ENCODE measurements at regions not wholly inside any gene's neighbourhood (a gene's known extent, or its start where the extent isn't known, plus 50 kb on each side); places are given as distances from the start of the nearest gene placed in this dataset.

DNA sequence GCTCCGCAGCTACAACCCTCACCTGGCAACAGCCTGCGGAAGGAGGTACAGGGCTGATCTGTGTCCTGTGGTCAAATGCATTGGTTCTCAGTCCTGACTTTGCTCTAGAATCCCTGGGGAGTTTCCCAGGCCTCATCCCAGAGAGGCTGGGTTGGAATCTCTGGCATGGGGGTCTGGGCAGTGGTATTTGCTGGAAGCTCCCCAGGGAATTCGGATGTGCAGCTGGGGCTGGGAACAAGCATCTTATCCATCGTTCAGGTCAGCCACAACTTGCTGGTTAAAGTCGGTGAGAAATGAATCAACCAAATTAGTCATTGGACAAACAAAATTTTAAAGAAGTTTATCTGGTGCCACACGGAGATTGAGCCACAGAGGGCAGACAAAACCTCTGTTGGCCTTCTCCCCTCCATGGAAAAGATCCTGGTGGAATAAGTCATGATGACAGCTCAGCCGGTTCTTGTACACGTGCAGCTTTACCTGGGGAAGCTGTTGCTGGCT lies 231.2 kb downstream of the FOXL1 start:
- no peak for DNase-seq

DNA sequence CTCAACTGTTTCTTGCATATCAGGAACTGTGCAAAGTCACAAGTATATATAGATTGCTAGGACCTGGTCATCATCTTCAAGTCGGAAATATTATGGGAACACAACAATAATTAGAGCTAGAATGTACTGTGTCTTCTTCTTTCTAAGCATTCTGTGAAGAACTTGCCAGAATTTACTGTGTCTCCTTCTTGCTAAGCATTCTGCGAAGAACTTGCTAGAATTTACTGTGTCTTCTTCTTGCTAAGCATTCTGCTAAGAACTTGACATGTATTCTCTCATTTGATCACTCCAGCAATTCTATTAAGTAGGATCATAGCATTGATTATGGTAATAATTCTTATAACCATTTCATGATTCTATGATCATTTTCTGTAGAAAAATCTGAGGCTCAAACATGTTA lies 231.7 kb downstream of the FOXL1 start:
- no peak for DNase-seq

- DNase-seq, result no peak
Observed at GRCh38 chr16:86812363-86812970, 234.1 kb downstream of the FOXL1 start.

DNA sequence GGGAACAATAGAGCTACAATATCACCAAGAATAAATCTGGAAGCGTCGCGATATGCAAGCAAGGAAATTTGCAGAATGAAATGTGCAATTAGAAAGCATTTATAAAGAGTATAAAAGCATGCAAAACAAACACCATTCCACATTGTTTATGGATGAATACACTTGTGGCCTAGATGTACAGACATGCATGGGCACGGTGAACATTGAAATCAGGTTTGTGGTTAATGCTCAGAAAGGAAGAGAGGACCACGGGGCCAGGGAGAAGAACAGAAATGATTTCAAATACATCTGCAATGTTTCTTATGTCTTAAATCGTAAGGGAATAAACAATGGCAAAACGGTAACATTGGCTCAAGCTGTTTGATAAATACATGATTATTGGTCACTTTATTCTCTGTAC lies 235.9 kb downstream of the FOXL1 start:
- no peak for DNase-seq

- no peak for DNase-seq
Observed at GRCh38 chr16:86816930-86817625, 238.7 kb downstream of the FOXL1 start.

- DNase-seq, result no peak
Observed at GRCh38 chr16:86818671-86819532, 240.6 kb downstream of the FOXL1 start.

GRCh38 chr16:86819533-86819892 lies 241.2 kb downstream of the FOXL1 start:
- no peak for DNase-seq

- no peak for DNase-seq
Observed at GRCh38 chr16:86821895-86822294, 243.5 kb downstream of the FOXL1 start.

GRCh38 chr16:86823125-86823524 lies 244.8 kb downstream of the FOXL1 start:
- no peak for DNase-seq

DNA sequence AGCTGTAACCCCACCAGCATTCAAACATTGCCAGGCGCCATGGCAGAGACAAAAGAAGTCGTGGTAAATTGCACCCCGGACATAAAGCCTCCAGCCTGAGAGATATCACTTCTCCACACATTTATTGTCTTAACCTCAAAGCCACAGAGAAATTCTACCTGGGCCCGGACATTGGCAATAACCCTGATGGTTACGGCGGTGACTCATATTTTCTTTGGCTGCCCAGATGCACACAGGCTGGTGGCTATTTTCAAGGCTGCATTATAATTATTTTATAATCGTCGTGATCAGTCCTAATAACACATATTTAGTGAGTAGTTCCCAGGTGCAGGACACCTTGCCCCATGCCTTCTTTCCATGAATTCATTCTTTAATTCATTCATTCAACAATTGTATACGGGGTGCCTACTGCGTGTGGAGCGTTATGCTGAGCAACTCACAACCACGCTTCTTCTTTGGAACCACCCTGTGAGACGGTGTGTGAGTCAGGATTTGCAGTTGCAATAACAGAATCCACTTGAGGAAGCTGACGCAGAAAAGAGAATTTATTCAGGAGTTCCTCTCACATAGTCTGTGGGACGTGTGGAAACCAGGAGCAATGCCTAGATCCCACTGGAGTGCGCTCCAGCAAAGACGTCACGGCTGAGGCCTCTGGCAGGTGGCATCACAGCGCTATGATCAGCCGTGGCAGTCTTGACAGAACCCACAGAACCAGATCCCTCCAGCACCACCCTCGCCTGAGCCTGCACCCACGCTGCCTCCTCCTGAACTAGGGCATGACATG lies 245.7 kb downstream of the FOXL1 start:
- DNase-seq, result no peak

GRCh38 chr16:86824751-86825296 lies 246.5 kb downstream of the FOXL1 start:
- no peak for DNase-seq

GRCh38 chr16:86825631-86826030 lies 247.3 kb downstream of the FOXL1 start:
- DNase-seq, result no peak

DNA sequence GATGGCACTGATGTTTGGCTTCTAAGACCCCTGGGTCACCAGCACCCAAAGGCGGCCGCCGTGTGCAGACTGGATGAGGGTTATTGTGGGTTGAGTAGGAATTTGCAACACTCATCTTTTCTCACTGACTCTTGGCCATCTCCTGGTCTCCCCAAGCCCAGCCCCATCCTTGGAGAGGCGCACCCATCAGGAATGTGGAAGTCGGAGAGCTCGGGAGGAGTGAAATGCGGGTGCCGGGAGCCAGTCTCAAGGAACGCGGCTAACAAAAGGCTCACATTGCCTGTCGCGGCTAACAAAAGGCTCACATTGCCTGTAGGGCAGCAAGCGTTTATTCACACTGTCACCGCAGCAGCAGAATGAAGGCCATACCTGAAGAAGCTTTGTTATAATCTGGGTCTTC lies 248.6 kb downstream of the FOXL1 start:
- no peak for DNase-seq

DNA sequence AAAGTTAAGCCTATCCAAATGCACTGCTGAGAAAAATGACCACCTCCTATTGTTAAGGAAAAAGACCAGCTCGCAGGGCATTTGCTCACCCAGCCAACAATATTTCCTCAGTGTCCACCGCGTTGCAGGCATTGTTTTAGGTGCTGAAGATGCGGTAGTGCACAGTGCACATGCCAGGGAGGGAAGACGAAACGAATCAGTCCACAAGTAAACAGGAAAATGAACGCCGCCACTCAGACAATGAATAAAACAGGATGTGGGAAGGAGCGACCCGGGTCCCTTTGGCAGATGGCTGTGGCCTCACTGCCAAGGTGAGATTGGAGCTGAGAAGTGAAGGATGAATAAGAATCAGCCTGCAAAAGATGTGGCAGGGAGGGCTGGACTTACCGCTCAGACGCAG lies 249.2 kb downstream of the FOXL1 start:
- no peak for DNase-seq

- DNase-seq, result no peak
Observed at GRCh38 chr16:86828202-86828601, 249.9 kb downstream of the FOXL1 start.

DNA sequence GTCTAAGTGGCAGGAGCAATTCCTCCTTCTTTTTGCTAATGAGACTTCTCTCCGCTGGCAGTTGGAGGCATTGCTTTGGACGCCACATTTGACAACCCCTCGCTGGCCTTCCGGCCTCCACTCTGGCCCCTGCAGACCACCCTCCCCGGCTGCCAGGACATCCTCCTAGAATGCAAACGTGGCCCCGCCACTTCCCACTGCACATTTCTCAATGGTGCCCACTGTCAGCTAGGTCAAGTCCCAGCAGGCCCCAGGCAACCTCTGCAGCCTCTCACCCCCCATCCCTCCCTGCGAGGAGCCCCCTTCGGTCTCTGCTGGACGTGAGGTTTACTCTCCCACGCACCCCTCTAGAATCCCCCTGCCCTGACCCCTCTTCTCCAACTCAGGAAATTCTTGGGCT lies 250.3 kb downstream of the FOXL1 start:
- DNase-seq, result no peak

- DNase-seq, result no peak
Observed at GRCh38 chr16:86831366-86831765, 253.0 kb downstream of the FOXL1 start.

- DNase-seq, result no peak
Observed at GRCh38 chr16:86833136-86833535, 254.8 kb downstream of the FOXL1 start.

GRCh38 chr16:86834451-86835035 lies 256.2 kb downstream of the FOXL1 start:
- DNase-seq, result no peak

GRCh38 chr16:86835982-86836381 lies 257.6 kb downstream of the FOXL1 start:
- no peak for DNase-seq

DNA sequence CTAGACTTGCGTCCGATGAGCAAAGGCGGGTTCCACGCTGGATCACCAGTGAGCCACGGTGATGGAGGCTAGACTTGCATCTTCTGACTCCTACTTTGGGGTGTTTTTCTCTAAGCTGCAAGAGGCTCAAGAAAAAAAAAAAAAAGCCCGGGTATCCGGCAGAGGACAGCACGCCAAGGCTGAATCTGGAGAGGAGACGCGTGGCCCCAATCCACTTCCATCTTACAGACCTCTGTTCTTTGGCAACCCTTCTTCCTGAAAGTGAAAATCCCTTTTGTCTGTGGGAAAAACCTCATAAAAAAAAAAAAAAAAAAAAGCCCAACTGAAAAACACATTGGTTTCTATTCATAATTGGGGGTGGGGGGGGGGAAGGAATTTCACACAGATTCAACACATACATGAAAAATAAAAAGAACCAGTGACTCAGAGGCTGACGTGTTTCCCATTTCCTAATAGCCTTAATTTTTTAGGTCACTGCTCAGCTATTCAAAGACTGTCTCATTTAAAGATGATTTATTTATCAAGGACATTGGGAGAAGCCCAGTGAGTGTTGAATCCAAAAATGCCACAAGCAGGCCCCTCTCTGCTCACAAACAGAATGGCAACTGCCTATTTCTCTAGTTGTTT lies 258.3 kb downstream of the FOXL1 start:
- no peak for DNase-seq

DNA sequence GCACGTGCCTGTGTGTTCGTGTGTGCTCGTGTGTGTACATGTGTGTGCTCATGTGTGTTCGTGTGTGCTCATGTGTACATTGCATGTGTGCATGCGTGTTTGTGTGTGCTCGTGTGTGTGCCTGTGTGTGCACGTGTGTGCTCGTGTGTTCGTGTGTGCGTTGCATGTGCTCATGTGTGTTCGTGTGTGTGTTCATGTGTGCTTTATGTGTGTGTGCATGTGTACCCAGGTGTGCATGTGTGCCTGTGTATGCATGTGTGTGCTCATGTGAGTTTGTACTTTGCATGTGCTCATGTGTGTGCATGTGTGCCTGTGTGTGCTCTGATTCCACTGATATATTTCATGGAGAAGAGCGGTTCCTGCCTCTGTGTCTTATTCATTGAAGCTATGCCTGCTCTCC lies 265.5 kb downstream of the FOXL1 start:
- no peak for DNase-seq
